RWPE1 (cell line): ENCODE measurements at regions not wholly inside any gene's neighbourhood (a gene's known extent, or its start where the extent isn't known, plus 50 kb on each side); places are given as distances from the start of the nearest gene placed in this dataset.

Experiments
- CTCF ChIA-PET: fragments of 350-600 bp; sonication (Branson Sonifier 250); formaldehyde crosslinking; extraction: SDS; loops from one replicate; lab custom pipeline; 2021; lab: Yijun Ruan, JAX
- POLR2A ChIA-PET: fragments of 400-600 bp; formaldehyde crosslinking; extraction: SDS; loops from one replicate; lab custom pipeline; 2020; ENCODE audit warnings: antibody characterized with exemption; ENCODE audit not compliant: low non-redundant PET; lab: Yijun Ruan, JAX
- DNase-seq: peaks from one replicate; pipeline ENCODE4 v3.0.0; 2012; ENCODE audit warnings: low spot score
- H3K27ac ChIP-seq: fragments of 450-650 bp; 2 replicates; pipeline ENCODE4 v1.5.1; 2017
- CTCF ChIP-seq: fragments of 450-650 bp; conservative IDR thresholded peaks from 2 replicates; pipeline ENCODE4 v1.5.1; 2017; ENCODE audit warnings: low read depth, mild to moderate bottlenecking

- POLR2A ChIA-PET, result no interaction called here
- CTCF ChIA-PET, result no interaction called here
- no peak for TF ChIP-seq CTCF
- no peak for DNase-seq
- no peak overlapping the region for H3K27ac ChIP-seq
These were observed 419.6 kb downstream of the SOX11 start for GRCh38 chr2:6111781-6112261.

- CTCF ChIA-PET, result no interaction called here
- no peak overlapping the region for H3K27ac ChIP-seq
- POLR2A ChIA-PET, result no interaction called here
These were observed 421.6 kb downstream of the SOX11 start for GRCh38 chr2:6113786-6114185.

GRCh38 chr2:6127718-6128117, 435.5 kb downstream of the SOX11 start:
- DNase-seq, result no peak
- TF ChIP-seq CTCF, result no peak
- ChIA-PET CTCF (no interaction called here), POLR2A (no interaction called here)
- no peak overlapping the region for H3K27ac ChIP-seq

More at GRCh38 chr2:6113786-6114185, 421.6 kb downstream of the SOX11 start:
- DNase-seq, result no peak
- TF ChIP-seq CTCF, result no peak

GRCh38 chr2:6139142-6139541, 447.0 kb downstream of the SOX11 start:
- no peak for DNase-seq
- CTCF ChIA-PET, result no interaction called here
- TF ChIP-seq CTCF, result no peak
- POLR2A ChIA-PET, result no interaction called here
- no peak overlapping the region for H3K27ac ChIP-seq

GRCh38 chr2:6139916-6140315, 447.7 kb downstream of the SOX11 start:
- no peak for DNase-seq
- TF ChIP-seq CTCF, result no peak
- H3K27ac ChIP-seq, result no peak overlapping the region
- POLR2A ChIA-PET, result no interaction called here
- CTCF ChIA-PET, result no interaction called here

GRCh38 chr2:6140509-6140908, 448.3 kb downstream of the SOX11 start:
- POLR2A ChIA-PET, result no interaction called here
- TF ChIP-seq CTCF, result no peak

More at GRCh38 chr2:6140509-6140908, 448.3 kb downstream of the SOX11 start:
- CTCF ChIA-PET, result no interaction called here
- DNase-seq, result no peak
- no peak overlapping the region for H3K27ac ChIP-seq
